PC-3 (cell line): ENCODE measurements at regions not wholly inside any gene's neighbourhood (a gene's known extent, or its start where the extent isn't known, plus 50 kb on each side); places are given as distances from the start of the nearest gene placed in this dataset.

Experiments
- ATAC-seq: fragments of 200-7000 bp; cut with Tn5 transposase; 2 replicates; pipeline ENCODE4 v1.9.1; 2020; ENCODE audit warnings: mild to moderate bottlenecking, moderate library complexity
- BruUV-seq: library from RNA; stranded (reverse); fragments of 400-500 nt; replicated peaks from 2 replicates; lab custom pipeline; 2021; lab: Mats Ljungman, UMichigan
- CTCF ChIA-PET: fragments of 300-600 bp; sonication (Branson Sonifier 250); formaldehyde crosslinking; loops from one replicate; lab custom pipeline; 2022; ENCODE audit warnings: antibody characterized with exemption; lab: Charles Lee
- POLR2A ChIA-PET: fragments of 300-600 bp; sonication (Branson Sonifier 250); formaldehyde crosslinking; loops from one replicate; lab custom pipeline; 2022; ENCODE audit warnings: antibody characterized with exemption; ENCODE audit not compliant: unreplicated experiment; lab: Charles Lee
- DNase-seq: peaks from one replicate; pipeline ENCODE4 v3.0.0-alpha.2; 2015
- H2AFZ ChIP-seq: fragments of 300-600 bp; sonication (generic); 2 replicates; pipeline ENCODE4 v1.6.0; 2016; ENCODE audit warnings: antibody characterized with exemption, low read length
- H3F3A ChIP-seq: fragments of 300-600 bp; sonication (generic); one replicate; pipeline ENCODE4 v1.6.0; 2017; ENCODE audit warnings: antibody characterized with exemption, low read length, control low read depth, mild to moderate bottlenecking; ENCODE audit not compliant: unreplicated experiment
- H3K27ac ChIP-seq: fragments of 300-600 bp; sonication (generic); 2 replicates; pipeline ENCODE4 v1.5.1; 2016; ENCODE audit warnings: mild to moderate bottlenecking, low read length
- H3K27me3 ChIP-seq: fragments of 300-600 bp; sonication (generic); 2 replicates; pipeline ENCODE4 v1.6.1; 2016; ENCODE audit warnings: low read length, mixed read lengths
- H3K36me3 ChIP-seq: fragments of 300-600 bp; sonication (generic); 2 replicates; pipeline ENCODE4 v1.6.1; 2016; ENCODE audit warnings: low read depth, mixed run types, low read length, mixed read lengths
- H3K4me1 ChIP-seq: fragments of 300-600 bp; sonication (generic); 2 replicates; pipeline ENCODE4 v1.5.1; 2016; ENCODE audit warnings: low read length; ENCODE audit not compliant: insufficient read depth
- H3K4me2 ChIP-seq: fragments of 300-600 bp; sonication (generic); 2 replicates; pipeline ENCODE4 v1.6.0; 2016; ENCODE audit warnings: low read length
- H3K4me3 ChIP-seq: fragments of 300-600 bp; sonication (generic); 2 replicates; pipeline ENCODE4 v1.5.1; 2016; ENCODE audit warnings: mild to moderate bottlenecking, low read length, mixed read lengths
- H3K79me2 ChIP-seq: fragments of 300-600 bp; sonication (generic); 2 replicates; pipeline ENCODE4 v1.6.1; 2017; ENCODE audit warnings: low read length, mixed read lengths
- H3K9ac ChIP-seq: fragments of 300-600 bp; sonication (generic); 2 replicates; pipeline ENCODE4 v1.6.0; 2016; ENCODE audit warnings: mild to moderate bottlenecking, low read length
- H3K9me2 ChIP-seq: fragments of 300-600 bp; sonication (generic); replicated peaks from 2 replicates; pipeline ENCODE4 v1.6.1; 2016; ENCODE audit warnings: mixed run types, low read length, mixed read lengths
- H3K9me3 ChIP-seq: fragments of 300-600 bp; sonication (generic); 2 replicates; pipeline ENCODE4 v1.6.1; 2016; ENCODE audit warnings: low read length, mixed read lengths
- H4K20me1 ChIP-seq: fragments of 300-600 bp; sonication (generic); 2 replicates; pipeline ENCODE4 v1.6.1; 2016; ENCODE audit warnings: low read length, mixed read lengths
- EZH2 ChIP-seq: fragments of 300-600 bp; sonication (generic); IDR thresholded peaks from one replicate; pipeline ENCODE4 v1.6.1; 2017; ENCODE audit warnings: antibody characterized with exemption, mild to moderate bottlenecking, low read length; ENCODE audit not compliant: unreplicated experiment
- EZH2phosphoT487 ChIP-seq: fragments of 300-600 bp; sonication (generic); IDR thresholded peaks from 2 replicates; pipeline ENCODE4 v1.6.1; 2018; ENCODE audit warnings: mild to moderate bottlenecking, antibody characterized with exemption, low read length, borderline replicate concordance
- intact Hi-C: fragments of 100-400 bp; cut with micrococcal nuclease; formaldehyde crosslinking; loops from 2 replicates; pipeline ENCODE4 v1.9.0; 2023
- TF ChIP-seq, protein P1 (sequence below): fragments of 300-600 bp; sonication (generic); conservative IDR thresholded peaks from 2 replicates; pipeline ENCODE4 v1.5.1; 2017; ENCODE audit warnings: antibody characterized with exemption, low read depth, mild to moderate bottlenecking, low read length

GRCh38 chr5:124538191-124538590 is 208.2 kb downstream of the ZNF608 start:
- ATAC-seq (no peak), DNase-seq (no peak)
- Histone ChIP-seq H3K9me2 (no peaks in the 10 kb centered on the region), H3K79me2 (no peaks in the 10 kb centered on the region), H3K9ac (no peak overlapping the region), H3K9me3 (no peaks in the 10 kb centered on the region), H2AFZ (no peak overlapping the region), H3F3A (no peaks in the 10 kb centered on the region), H3K27ac (no peak overlapping the region), H4K20me1 (no peaks in the 10 kb centered on the region), H3K4me2 (no peak overlapping the region), H3K4me1 (no peaks in the 10 kb centered on the region), H3K27me3 (no peaks in the 10 kb centered on the region), H3K36me3 (no peaks in the 10 kb centered on the region), H3K4me3 (no peak overlapping the region)
- intact Hi-C loops: no loop called here
- no TSS peak for BruUV-seq
- CTCF ChIA-PET: no interaction called here
- POLR2A ChIA-PET: no interaction called here
- TF ChIP-seq, protein P1, sequence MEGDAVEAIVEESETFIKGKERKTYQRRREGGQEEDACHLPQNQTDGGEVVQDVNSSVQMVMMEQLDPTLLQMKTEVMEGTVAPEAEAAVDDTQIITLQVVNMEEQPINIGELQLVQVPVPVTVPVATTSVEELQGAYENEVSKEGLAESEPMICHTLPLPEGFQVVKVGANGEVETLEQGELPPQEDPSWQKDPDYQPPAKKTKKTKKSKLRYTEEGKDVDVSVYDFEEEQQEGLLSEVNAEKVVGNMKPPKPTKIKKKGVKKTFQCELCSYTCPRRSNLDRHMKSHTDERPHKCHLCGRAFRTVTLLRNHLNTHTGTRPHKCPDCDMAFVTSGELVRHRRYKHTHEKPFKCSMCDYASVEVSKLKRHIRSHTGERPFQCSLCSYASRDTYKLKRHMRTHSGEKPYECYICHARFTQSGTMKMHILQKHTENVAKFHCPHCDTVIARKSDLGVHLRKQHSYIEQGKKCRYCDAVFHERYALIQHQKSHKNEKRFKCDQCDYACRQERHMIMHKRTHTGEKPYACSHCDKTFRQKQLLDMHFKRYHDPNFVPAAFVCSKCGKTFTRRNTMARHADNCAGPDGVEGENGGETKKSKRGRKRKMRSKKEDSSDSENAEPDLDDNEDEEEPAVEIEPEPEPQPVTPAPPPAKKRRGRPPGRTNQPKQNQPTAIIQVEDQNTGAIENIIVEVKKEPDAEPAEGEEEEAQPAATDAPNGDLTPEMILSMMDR: no peak
- TF ChIP-seq EZH2phosphoT487: no peak
- TF ChIP-seq EZH2: no peak

DNA sequence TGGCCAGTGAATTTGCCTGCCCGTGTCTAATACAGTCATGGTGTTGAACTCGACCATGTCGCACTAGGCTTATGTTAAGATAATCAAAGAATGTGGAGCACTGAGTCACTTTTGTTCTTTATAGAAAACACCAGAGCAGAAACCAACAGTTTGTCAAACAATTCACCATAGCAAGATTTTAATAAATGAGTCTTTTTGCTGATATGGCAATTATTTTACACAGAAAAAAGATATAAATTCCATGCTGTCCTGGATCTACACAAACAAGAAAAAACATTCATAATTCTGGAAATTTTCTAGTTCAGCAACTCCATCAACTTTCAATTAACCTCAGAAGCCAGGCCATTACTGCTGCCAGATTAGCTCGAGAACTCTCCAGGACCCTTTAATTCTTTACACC is 208.9 kb downstream of the ZNF608 start:
- CTCF ChIA-PET: no interaction called here
- no peak for ATAC-seq
- TF ChIP-seq EZH2 (no peak), EZH2phosphoT487 (no peak)
- TF ChIP-seq, protein P1: no peak

GRCh38 chr5:124537107-124537506 is 209.3 kb downstream of the ZNF608 start:
- Histone ChIP-seq H3K9me3 (no peaks in the 10 kb centered on the region), H3F3A (no peaks in the 10 kb centered on the region), H3K27ac (no peak overlapping the region), H3K9me2 (no peaks in the 10 kb centered on the region), H4K20me1 (no peaks in the 10 kb centered on the region), H3K4me3 (no peak overlapping the region), H3K4me2 (no peak overlapping the region), H3K79me2 (no peaks in the 10 kb centered on the region), H3K4me1 (no peaks in the 10 kb centered on the region), H3K36me3 (no peaks in the 10 kb centered on the region), H2AFZ (no peak overlapping the region), H3K9ac (no peak overlapping the region), H3K27me3 (no peaks in the 10 kb centered on the region)
- ChIA-PET CTCF (no interaction called here), POLR2A (no interaction called here)
- no TSS peak for BruUV-seq
- ATAC-seq (no peak), DNase-seq (no peak)
- no peak for TF ChIP-seq EZH2
- no peak for TF ChIP-seq EZH2phosphoT487
- TF ChIP-seq, protein P1: no peak
- intact Hi-C loops: no loop called here

More for the DNA sequence above, 208.9 kb downstream of the ZNF608 start:
- Histone ChIP-seq H3K9me2 (no peaks in the 10 kb centered on the region), H3K9ac (no peak overlapping the region), H3K9me3 (no peaks in the 10 kb centered on the region), H3K27ac (no peak overlapping the region), H3K36me3 (no peaks in the 10 kb centered on the region), H3K4me2 (no peak overlapping the region), H3K79me2 (no peaks in the 10 kb centered on the region), H3K4me1 (no peaks in the 10 kb centered on the region), H3F3A (no peaks in the 10 kb centered on the region), H3K4me3 (no peak overlapping the region), H2AFZ (no peak overlapping the region), H4K20me1 (no peaks in the 10 kb centered on the region), H3K27me3 (no peaks in the 10 kb centered on the region)
- no TSS peak for BruUV-seq
- POLR2A ChIA-PET: no interaction called here
- no peak for DNase-seq
- intact Hi-C loops: no loop called here
